T-helper 2 cell treated with Interferon-gamma antibody and Interleukin-4, amounts not matched to agents 5 μg/mL and 100 μg/mL, for 36 hours (primary cell): ENCODE measurements at regions not wholly inside any gene's neighbourhood (a gene's known extent, or its start where the extent isn't known, plus 50 kb on each side); places are given as distances from the start of the nearest gene placed in this dataset.

Experiments used
- DNase-seq: peaks from one replicate; pipeline ENCODE4 v3.0.0; 2021; ENCODE audit warnings: low spot score
- H3K27ac Mint-ChIP-seq: one replicate; pipeline ENCODE4 v1.8.0; 2021; ENCODE audit warnings: mild to moderate bottlenecking, mixed read lengths
- H3K27me3 Mint-ChIP-seq: one replicate; pipeline ENCODE4 v1.8.0; 2021; ENCODE audit warnings: low read depth, mixed read lengths
- H3K36me3 Mint-ChIP-seq: one replicate; pipeline ENCODE4 v1.8.0; 2021; ENCODE audit warnings: low read depth, mixed read lengths
- H3K4me1 Mint-ChIP-seq: one replicate; pipeline ENCODE4 v1.8.0; 2021; ENCODE audit warnings: low read depth, mixed read lengths
- H3K4me3 Mint-ChIP-seq: one replicate; pipeline ENCODE4 v1.8.0; 2022; ENCODE audit warnings: mild to moderate bottlenecking, moderate library complexity, mixed read lengths
- H3K9me3 Mint-ChIP-seq: one replicate; pipeline ENCODE4 v1.8.0; 2021; ENCODE audit warnings: mixed read lengths

- no peak for DNase-seq
- H3K9me3 Mint-ChIP-seq, result peaks cover 20% of the 10 kb centered on the region
- no peaks in the 10 kb centered on the region for H3K4me1 Mint-ChIP-seq
- H3K36me3 Mint-ChIP-seq, result no peaks in the 10 kb centered on the region
- no peak overlapping the region for H3K27ac Mint-ChIP-seq
- no peaks in the 10 kb centered on the region for H3K27me3 Mint-ChIP-seq
- no peak overlapping the region for H3K4me3 Mint-ChIP-seq
Observed at GRCh38 chr5:24067208-24067607, 559.8 kb downstream of the PRDM9 start.

GRCh38 chr5:24068524-24068923 is 561.1 kb downstream of the PRDM9 start:
- DNase-seq, result no peak
- Mint-ChIP-seq H3K4me3 (no peak overlapping the region), H3K9me3 (peaks cover 24% of the 10 kb centered on the region), H3K27ac (no peak overlapping the region), H3K4me1 (no peaks in the 10 kb centered on the region), H3K36me3 (no peaks in the 10 kb centered on the region), H3K27me3 (no peaks in the 10 kb centered on the region)

GRCh38 chr5:24073107-24073506 is 565.7 kb downstream of the PRDM9 start:
- Mint-ChIP-seq H3K27me3 (no peaks in the 10 kb centered on the region), H3K36me3 (no peaks in the 10 kb centered on the region), H3K4me3 (no peak overlapping the region), H3K9me3 (peaks cover 28% of the 10 kb centered on the region), H3K4me1 (no peaks in the 10 kb centered on the region), H3K27ac (no peak overlapping the region)
- no peak for DNase-seq

- Mint-ChIP-seq H3K27me3 (no peaks in the 10 kb centered on the region), H3K4me3 (no peak overlapping the region), H3K27ac (no peak overlapping the region), H3K4me1 (no peaks in the 10 kb centered on the region), H3K9me3 (peaks cover 27% of the 10 kb centered on the region), H3K36me3 (no peaks in the 10 kb centered on the region)
- DNase-seq, result no peak
Observed at GRCh38 chr5:24080046-24080445, 564.7 kb downstream of the CDH10 start.

GRCh38 chr5:24094081-24094679 is 550.6 kb downstream of the CDH10 start:
- DNase-seq, result no peak
- H3K36me3 Mint-ChIP-seq, result no peaks in the 10 kb centered on the region
- H3K27ac Mint-ChIP-seq, result no peak overlapping the region
- no peak overlapping the region for H3K4me3 Mint-ChIP-seq
- peaks cover 60% of the 10 kb centered on the region for H3K9me3 Mint-ChIP-seq
- no peaks in the 10 kb centered on the region for H3K27me3 Mint-ChIP-seq
- H3K4me1 Mint-ChIP-seq, result no peaks in the 10 kb centered on the region

- Mint-ChIP-seq H3K36me3 (no peaks in the 10 kb centered on the region), H3K4me3 (no peak overlapping the region), H3K9me3 (peaks cover 33% of the 10 kb centered on the region), H3K27me3 (no peaks in the 10 kb centered on the region), H3K4me1 (no peaks in the 10 kb centered on the region), H3K27ac (no peak overlapping the region)
- DNase-seq, result no peak
Observed at GRCh38 chr5:24102010-24102409, 542.8 kb downstream of the CDH10 start.

GRCh38 chr5:24103451-24104023 is 541.2 kb downstream of the CDH10 start:
- no peaks in the 10 kb centered on the region for H3K27me3 Mint-ChIP-seq
- no peaks in the 10 kb centered on the region for H3K36me3 Mint-ChIP-seq
- H3K9me3 Mint-ChIP-seq, result peaks cover 26% of the 10 kb centered on the region
- no peak overlapping the region for H3K4me3 Mint-ChIP-seq
- no peak overlapping the region for H3K27ac Mint-ChIP-seq
- H3K4me1 Mint-ChIP-seq, result no peaks in the 10 kb centered on the region
- no peak for DNase-seq

GRCh38 chr5:24110004-24110615 is 534.7 kb downstream of the CDH10 start:
- Mint-ChIP-seq H3K9me3 (peaks cover 16% of the 10 kb centered on the region), H3K27ac (no peak overlapping the region), H3K4me1 (no peaks in the 10 kb centered on the region), H3K27me3 (no peaks in the 10 kb centered on the region), H3K36me3 (no peaks in the 10 kb centered on the region), H3K4me3 (no peak overlapping the region)
- DNase-seq, result no peak

- no peak overlapping the region for H3K4me3 Mint-ChIP-seq
- H3K27me3 Mint-ChIP-seq, result no peaks in the 10 kb centered on the region
- H3K4me1 Mint-ChIP-seq, result no peaks in the 10 kb centered on the region
- no peak overlapping the region for H3K27ac Mint-ChIP-seq
- peaks cover 35% of the 10 kb centered on the region for H3K9me3 Mint-ChIP-seq
- no peaks in the 10 kb centered on the region for H3K36me3 Mint-ChIP-seq
- DNase-seq, result no peak
Observed at GRCh38 chr5:24112420-24112819, 532.4 kb downstream of the CDH10 start.

- no peaks in the 10 kb centered on the region for H3K4me1 Mint-ChIP-seq
- no peaks in the 10 kb centered on the region for H3K27me3 Mint-ChIP-seq
- peaks cover 57% of the 10 kb centered on the region for H3K9me3 Mint-ChIP-seq
- H3K27ac Mint-ChIP-seq, result no peak overlapping the region
- H3K4me3 Mint-ChIP-seq, result no peak overlapping the region
- H3K36me3 Mint-ChIP-seq, result no peaks in the 10 kb centered on the region
- DNase-seq, result no peak
Observed at GRCh38 chr5:24118351-24118750, 526.4 kb downstream of the CDH10 start.

GRCh38 chr5:24135536-24135935 is 509.2 kb downstream of the CDH10 start:
- Mint-ChIP-seq H3K27me3 (no peaks in the 10 kb centered on the region), H3K27ac (no peak overlapping the region), H3K4me3 (no peak overlapping the region), H3K9me3 (peaks cover 28% of the 10 kb centered on the region), H3K36me3 (no peaks in the 10 kb centered on the region), H3K4me1 (no peaks in the 10 kb centered on the region)
- DNase-seq, result no peak

- H3K36me3 Mint-ChIP-seq, result no peaks in the 10 kb centered on the region
- no peaks in the 10 kb centered on the region for H3K27me3 Mint-ChIP-seq
- DNase-seq, result no peak
- no peak overlapping the region for H3K4me3 Mint-ChIP-seq
- peaks cover 31% of the 10 kb centered on the region for H3K9me3 Mint-ChIP-seq
- H3K27ac Mint-ChIP-seq, result no peak overlapping the region
- no peaks in the 10 kb centered on the region for H3K4me1 Mint-ChIP-seq
Observed at GRCh38 chr5:24141046-24141445, 503.7 kb downstream of the CDH10 start.

- H3K27ac Mint-ChIP-seq, result no peak overlapping the region
- no peak for DNase-seq
Observed at GRCh38 chr5:24142341-24142740, 502.4 kb downstream of the CDH10 start.

GRCh38 chr5:24145806-24146205 is 499.0 kb downstream of the CDH10 start:
- no peak overlapping the region for H3K4me3 Mint-ChIP-seq
- H3K27ac Mint-ChIP-seq, result no peak overlapping the region
- H3K9me3 Mint-ChIP-seq, result peaks cover 21% of the 10 kb centered on the region

More at GRCh38 chr5:24142341-24142740, 502.4 kb downstream of the CDH10 start:
- no peaks in the 10 kb centered on the region for H3K36me3 Mint-ChIP-seq
- no peaks in the 10 kb centered on the region for H3K27me3 Mint-ChIP-seq
- peaks cover 34% of the 10 kb centered on the region for H3K9me3 Mint-ChIP-seq
- no peak overlapping the region for H3K4me3 Mint-ChIP-seq
- H3K4me1 Mint-ChIP-seq, result no peaks in the 10 kb centered on the region

GRCh38 chr5:24161559-24161958 is 483.2 kb downstream of the CDH10 start:
- Mint-ChIP-seq H3K9me3 (peaks cover 54% of the 10 kb centered on the region), H3K27ac (no peak overlapping the region), H3K36me3 (no peaks in the 10 kb centered on the region), H3K27me3 (no peaks in the 10 kb centered on the region), H3K4me1 (no peaks in the 10 kb centered on the region), H3K4me3 (no peak overlapping the region)
- DNase-seq, result no peak

More at GRCh38 chr5:24145806-24146205, 499.0 kb downstream of the CDH10 start:
- no peaks in the 10 kb centered on the region for H3K27me3 Mint-ChIP-seq
- DNase-seq, result no peak
- no peaks in the 10 kb centered on the region for H3K36me3 Mint-ChIP-seq
- no peaks in the 10 kb centered on the region for H3K4me1 Mint-ChIP-seq
